Activated T-helper 17 cell treated with anti-CD3 and anti-CD28 coated beads, Interleukin-2, amount 50 U/mL, for 72 hours (primary cell): ENCODE measurements at regions not wholly inside any gene's neighbourhood (a gene's known extent, or its start where the extent isn't known, plus 50 kb on each side); places are given as distances from the start of the nearest gene placed in this dataset.
"Not testable (repeated sequence)": the region's sequence is repeated elsewhere in the genome, so short reads cannot be mapped to it uniquely, and the experiment has no call there.

Source experiments
- ATAC-seq: fragments of 150-1000 bp; cut with Tn5 transposase; replicated peaks from 2 replicates; pipeline ENCODE4 v1.10.0; 2021; ENCODE audit warnings: mild to moderate bottlenecking, moderate library complexity
- H3K27ac Mint-ChIP-seq: one replicate; pipeline ENCODE4 v1.8.0; 2022; ENCODE audit warnings: mixed read lengths
- H3K27me3 Mint-ChIP-seq: one replicate; pipeline ENCODE4 v1.8.0; 2022; ENCODE audit warnings: mixed read lengths
- H3K36me3 Mint-ChIP-seq: one replicate; pipeline ENCODE4 v1.8.0; 2022; ENCODE audit warnings: low read depth, mild to moderate bottlenecking, mixed read lengths
- H3K4me1 Mint-ChIP-seq: one replicate; pipeline ENCODE4 v1.8.0; 2022; ENCODE audit warnings: mixed read lengths
- H3K4me3 Mint-ChIP-seq: one replicate; pipeline ENCODE4 v1.8.0; 2022; ENCODE audit warnings: mild to moderate bottlenecking, mixed read lengths
- H3K9me3 Mint-ChIP-seq: one replicate; pipeline ENCODE4 v1.8.0; 2022; ENCODE audit warnings: mixed read lengths

GRCh38 chr10:120798276-120798675 lies 52.9 kb upstream of the WDR11 start:
- H3K4me1 Mint-ChIP-seq, ATAC-seq, H3K27ac Mint-ChIP-seq, H3K4me3 Mint-ChIP-seq, H3K9me3 Mint-ChIP-seq, H3K36me3 Mint-ChIP-seq: not testable (repeated sequence)
- H3K27me3 Mint-ChIP-seq, result peaks cover 13% of the 10 kb centered on the region

GRCh38 chr10:120799849-120800248 lies 51.3 kb upstream of the WDR11 start:
- H3K4me1 Mint-ChIP-seq, result no peaks in the 10 kb centered on the region
- no peak overlapping the region for H3K4me3 Mint-ChIP-seq
- H3K27me3 Mint-ChIP-seq, result peaks cover 3% of the 10 kb centered on the region

GRCh38 chr10:120800528-120801323 lies 50.4 kb upstream of the WDR11 start:
- no peaks in the 10 kb centered on the region for H3K27me3 Mint-ChIP-seq

More at GRCh38 chr10:120799849-120800248, 51.3 kb upstream of the WDR11 start:
- ATAC-seq, result no peak
- Mint-ChIP-seq H3K27ac (no peak overlapping the region), H3K9me3 (no peaks in the 10 kb centered on the region), H3K36me3 (no peaks in the 10 kb centered on the region)

More at GRCh38 chr10:120800528-120801323, 50.4 kb upstream of the WDR11 start:
- no peak overlapping the region for H3K27ac Mint-ChIP-seq
- H3K36me3 Mint-ChIP-seq, result no peaks in the 10 kb centered on the region
- H3K4me1 Mint-ChIP-seq, result no peaks in the 10 kb centered on the region
- no peak for ATAC-seq
- H3K4me3 Mint-ChIP-seq, result no peak overlapping the region
- no peaks in the 10 kb centered on the region for H3K9me3 Mint-ChIP-seq
